ENCODE measurements at regions not wholly inside any gene's neighbourhood (a gene's known extent, or its start where the extent isn't known, plus 50 kb on each side); places are given as distances from the start of the nearest gene placed in this dataset.

GRCh38 chr11:113579292-113579940, 104.2 kb upstream of the DRD2 start:
- TF ChIP-seq CTCF (IDR thresholded peaks at IDR 0.05; ENCODE audit: borderline replicate concordance, extremely low read depth, low read length, poor library complexity, severe bottlenecking) (no peak), EZH2 (IDR thresholded peaks at IDR 0.05; ENCODE audit: borderline replicate concordance, low read depth, low read length, severe bottlenecking) (no peak)

Measured in DND-41 (cell line).